HAP-1 (cell line): ENCODE measurements at regions not wholly inside any gene's neighbourhood (a gene's known extent, or its start where the extent isn't known, plus 50 kb on each side); places are given as distances from the start of the nearest gene placed in this dataset.
A peak's percentile ranks its signal among the peaks of the same experiment; 100 is the strongest.

Source experiments
- DNase-seq, 2 experiments: peaks; one replicate each; pipeline ENCODE4 v3.0.0-alpha.2; 2016 to 2020; ENCODE audit warnings: low spot score in 2 of 2
- H3K27me3 ChIP-seq: fragments of 250-450 bp; sonication (Bioruptor Pico); 2 replicates; pipeline ENCODE4 v1.5.1; 2020; ENCODE audit warnings: low read depth, mild to moderate bottlenecking, moderate library complexity
- H3K36me3 ChIP-seq: fragments of 250-450 bp; sonication (Bioruptor Pico); replicated peaks from 2 replicates; pipeline ENCODE4 v1.5.1; 2020; ENCODE audit warnings: mild to moderate bottlenecking
- H3K4me1 ChIP-seq: fragments of 250-450 bp; sonication (Bioruptor Pico); 2 replicates; pipeline ENCODE4 v1.5.1; 2020; ENCODE audit warnings: mild to moderate bottlenecking
- H3K4me3 ChIP-seq: fragments of 250-450 bp; sonication (Bioruptor Pico); 2 replicates; pipeline ENCODE4 v1.5.1; 2020; ENCODE audit warnings: mild to moderate bottlenecking, moderate library complexity
- H3K9me3 ChIP-seq: fragments of 250-450 bp; sonication (Bioruptor Pico); 2 replicates; pipeline ENCODE4 v1.5.1; 2020; ENCODE audit warnings: mild to moderate bottlenecking, moderate library complexity
- in situ Hi-C: fragments of 300-500 bp; cut with MboI; formaldehyde crosslinking; loops from 3 replicates; pipeline ENCODE4 v1.14.3; 2020; ENCODE audit warnings: low sequenced_read_pairs, inconsistent platforms, mixed read lengths

GRCh38 chr1:232548691-232549090 is 81.2 kb downstream of the SIPA1L2 start:
- H3K9me3 ChIP-seq, result no peaks in the 10 kb centered on the region
- H3K4me1 ChIP-seq, result peaks cover 18% of the 10 kb centered on the region
- no peaks in the 10 kb centered on the region for H3K36me3 ChIP-seq
- no peak overlapping the region for H3K4me3 ChIP-seq
- in situ Hi-C loops, result no loop called here
- no peaks in the 10 kb centered on the region for H3K27me3 ChIP-seq
- no peak for DNase-seq

DNA sequence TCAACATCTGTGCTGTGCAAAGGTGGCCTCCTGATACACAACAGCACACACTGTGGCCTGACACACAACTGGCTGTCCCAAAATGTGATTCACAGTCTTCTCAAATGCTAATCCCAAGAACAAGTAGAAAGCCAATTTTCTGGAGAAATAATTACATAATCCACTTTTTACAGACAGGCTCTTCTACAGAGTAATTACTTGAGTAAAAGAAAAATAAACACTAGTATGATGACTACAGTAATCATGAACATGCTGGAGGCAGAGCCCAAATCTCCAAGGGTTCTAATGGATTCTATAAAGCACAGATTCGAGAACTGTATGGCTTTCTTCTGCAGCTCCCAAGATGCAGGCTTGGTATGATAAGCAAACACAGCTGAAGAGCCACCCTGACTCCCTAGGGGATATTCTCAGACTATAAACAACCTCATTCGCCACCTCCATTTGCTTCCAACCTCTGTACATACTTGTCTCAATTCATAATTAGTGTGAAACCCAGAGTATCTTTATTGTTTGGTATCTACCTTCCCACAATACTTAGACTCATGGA is 81.9 kb downstream of the SIPA1L2 start:
- DNase-seq, result peak; percentile 37 to 83
- Histone ChIP-seq H3K27me3 (no peaks in the 10 kb centered on the region), H3K4me1 (peaks cover 18% of the 10 kb centered on the region), H3K4me3 (no peak overlapping the region), H3K9me3 (no peaks in the 10 kb centered on the region), H3K36me3 (no peaks in the 10 kb centered on the region)
- in situ Hi-C loops, result no loop called here

DNA sequence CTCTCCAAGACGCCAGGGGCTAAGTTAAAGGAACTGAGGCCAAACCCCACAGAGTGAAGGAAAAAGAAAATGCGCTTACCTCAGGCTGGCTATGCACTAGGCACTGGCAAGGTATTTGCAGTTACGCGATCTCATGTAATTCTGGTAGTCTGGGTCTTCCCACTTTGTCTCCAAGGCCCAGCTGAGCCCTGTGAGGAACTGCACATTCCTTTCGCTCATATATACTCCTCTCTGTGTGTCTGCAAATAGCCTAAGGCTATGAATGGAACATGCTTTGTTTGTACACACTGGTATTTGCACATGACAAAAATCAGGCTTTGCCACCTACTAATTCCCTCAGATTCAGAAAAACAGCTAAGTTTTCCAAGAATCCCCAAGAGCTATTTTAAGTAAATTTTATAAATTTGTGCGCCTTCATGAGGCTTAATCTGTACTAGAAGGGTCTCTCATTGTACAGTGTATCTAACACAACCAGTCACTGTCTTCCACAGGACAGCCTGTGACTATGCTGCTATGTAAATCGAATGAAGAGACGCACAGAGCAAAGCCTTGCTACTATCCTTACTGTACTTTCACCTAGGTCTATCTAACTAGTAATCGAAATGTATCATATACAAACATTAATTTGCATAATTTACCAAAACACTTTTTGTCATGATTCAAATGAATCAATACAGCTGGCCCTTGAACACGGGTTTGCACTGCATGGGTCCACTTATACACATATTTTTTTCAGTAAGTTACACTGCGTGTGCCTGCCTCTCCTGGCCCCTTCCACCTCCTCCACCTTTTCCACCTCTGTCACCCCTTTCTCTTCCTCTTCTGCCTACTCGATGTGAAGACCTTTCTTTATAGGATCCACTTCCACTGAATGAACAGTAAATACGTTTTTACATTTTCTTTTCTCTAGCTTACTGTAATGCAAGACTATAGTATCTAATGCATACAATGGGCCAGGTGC is 87.0 kb downstream of the SIPA1L2 start:
- in situ Hi-C loops, result no loop called here
- H3K27me3 ChIP-seq, result no peaks in the 10 kb centered on the region
- H3K4me3 ChIP-seq, result no peak overlapping the region
- peak; percentile 72 to 86 for DNase-seq
- no peaks in the 10 kb centered on the region for H3K9me3 ChIP-seq
- no peaks in the 10 kb centered on the region for H3K36me3 ChIP-seq
- H3K4me1 ChIP-seq, result peaks cover 20% of the 10 kb centered on the region

DNA sequence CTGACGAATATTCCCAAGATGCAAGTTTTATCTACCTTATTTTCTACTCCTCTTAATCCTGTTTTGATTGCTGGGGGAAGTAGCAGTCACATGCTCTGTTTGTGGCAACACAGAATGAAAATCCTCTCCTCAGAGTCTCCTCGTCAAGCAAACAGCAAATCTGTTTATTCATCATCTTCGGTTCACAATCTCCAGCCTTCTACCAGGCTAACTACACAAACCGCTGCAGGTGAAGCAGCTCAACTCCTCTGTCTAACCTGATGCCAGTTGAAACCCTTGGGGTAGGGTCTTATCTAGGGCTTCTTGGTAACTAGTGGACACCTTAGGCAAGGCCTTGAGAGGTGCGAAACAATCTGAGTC is 91.0 kb downstream of the SIPA1L2 start:
- no peak overlapping the region for H3K4me3 ChIP-seq
- DNase-seq, result no peak
- H3K27me3 ChIP-seq, result no peaks in the 10 kb centered on the region
- in situ Hi-C loops, result no loop called here
- no peaks in the 10 kb centered on the region for H3K9me3 ChIP-seq
- H3K4me1 ChIP-seq, result peaks cover 15% of the 10 kb centered on the region
- H3K36me3 ChIP-seq, result no peaks in the 10 kb centered on the region

- H3K36me3 ChIP-seq, result no peaks in the 10 kb centered on the region
- no peaks in the 10 kb centered on the region for H3K27me3 ChIP-seq
- H3K9me3 ChIP-seq, result no peaks in the 10 kb centered on the region
- in situ Hi-C loops, result no loop called here
- no peak overlapping the region for H3K4me3 ChIP-seq
- peak in 1 of 2 experiments; percentile 40 for DNase-seq
- peaks cover 15% of the 10 kb centered on the region for H3K4me1 ChIP-seq
Measured at GRCh38 chr1:232538224-232538942, 91.5 kb downstream of the SIPA1L2 start.

- Histone ChIP-seq H3K4me1 (no peaks in the 10 kb centered on the region; the same call in 1 of the 2 replicates), H3K27me3 (no peaks in the 10 kb centered on the region), H3K4me3 (no peak overlapping the region), H3K9me3 (no peaks in the 10 kb centered on the region), H3K36me3 (no peaks in the 10 kb centered on the region)
- DNase-seq, result no peak
- in situ Hi-C loops, result no loop called here
Measured at GRCh38 chr1:232534552-232535517, 95.1 kb downstream of the SIPA1L2 start.

GRCh38 chr1:232533328-232533727 is 96.6 kb downstream of the SIPA1L2 start:
- Histone ChIP-seq H3K4me3 (no peak overlapping the region), H3K36me3 (no peaks in the 10 kb centered on the region), H3K4me1 (no peaks in the 10 kb centered on the region; the same call in 1 of the 2 replicates), H3K9me3 (no peaks in the 10 kb centered on the region), H3K27me3 (no peaks in the 10 kb centered on the region)
- no peak for DNase-seq
- in situ Hi-C loops, result no loop called here

- H3K27me3 ChIP-seq, result no peaks in the 10 kb centered on the region
- H3K9me3 ChIP-seq, result no peaks in the 10 kb centered on the region
- no peaks in the 10 kb centered on the region for H3K36me3 ChIP-seq
- H3K4me3 ChIP-seq, result no peak overlapping the region
- in situ Hi-C loops, result no loop called here
- H3K4me1 ChIP-seq, result no peaks in the 10 kb centered on the region
- no peak for DNase-seq
Measured at GRCh38 chr1:232532901-232533300, 97.0 kb downstream of the SIPA1L2 start.

- in situ Hi-C loops, result no loop called here
- Histone ChIP-seq H3K27me3 (no peaks in the 10 kb centered on the region), H3K9me3 (no peaks in the 10 kb centered on the region), H3K4me1 (no peaks in the 10 kb centered on the region), H3K4me3 (no peak overlapping the region), H3K36me3 (no peaks in the 10 kb centered on the region)
- DNase-seq, result no peak
Measured at GRCh38 chr1:232531291-232531690, 98.6 kb downstream of the SIPA1L2 start.

- H3K4me3 ChIP-seq, result no peak overlapping the region
- in situ Hi-C loops, result no loop called here
- DNase-seq, result no peak
Measured at GRCh38 chr1:232529747-232530146, 100.2 kb downstream of the SIPA1L2 start.

GRCh38 chr1:232528472-232529089 is 101.4 kb downstream of the SIPA1L2 start:
- Histone ChIP-seq H3K4me3 (no peak overlapping the region), H3K36me3 (no peaks in the 10 kb centered on the region), H3K9me3 (no peaks in the 10 kb centered on the region), H3K27me3 (no peaks in the 10 kb centered on the region), H3K4me1 (no peaks in the 10 kb centered on the region)
- no peak for DNase-seq
- in situ Hi-C loops, result no loop called here

More at GRCh38 chr1:232529747-232530146, 100.2 kb downstream of the SIPA1L2 start:
- Histone ChIP-seq H3K9me3 (no peaks in the 10 kb centered on the region), H3K36me3 (no peaks in the 10 kb centered on the region), H3K4me1 (no peaks in the 10 kb centered on the region), H3K27me3 (no peaks in the 10 kb centered on the region)

- DNase-seq, result no peak
- Histone ChIP-seq H3K36me3 (no peaks in the 10 kb centered on the region; the same call in 1 of the 2 replicates), H3K4me3 (no peak overlapping the region), H3K4me1 (no peaks in the 10 kb centered on the region), H3K9me3 (no peaks in the 10 kb centered on the region), H3K27me3 (no peaks in the 10 kb centered on the region)
- in situ Hi-C loops, result no loop called here
Measured at GRCh38 chr1:232524056-232524455, 105.9 kb downstream of the SIPA1L2 start.

DNA sequence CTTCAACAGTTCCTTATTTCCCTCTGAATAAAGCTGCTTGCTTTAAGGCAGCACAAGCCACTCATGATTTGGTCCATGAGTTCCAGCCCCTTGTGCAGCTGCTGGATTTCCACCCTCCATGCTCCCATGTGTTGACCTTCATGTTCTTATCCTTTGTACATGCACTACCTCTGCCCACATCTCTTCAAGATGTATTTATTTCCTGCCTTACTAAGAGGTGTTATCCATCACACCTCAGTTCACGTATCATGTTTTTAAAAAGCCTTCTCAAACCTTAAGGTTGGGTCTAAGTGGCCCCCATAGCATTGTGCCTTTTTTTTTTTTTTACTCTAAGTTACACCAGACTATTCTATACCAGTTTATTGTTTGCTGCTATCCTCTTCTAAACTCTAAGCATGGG is 107.7 kb downstream of the SIPA1L2 start:
- no peaks in the 10 kb centered on the region for H3K9me3 ChIP-seq
- no peaks in the 10 kb centered on the region; the same call in 1 of the 2 replicates for H3K36me3 ChIP-seq
- DNase-seq, result no peak
- in situ Hi-C loops, result no loop called here
- no peaks in the 10 kb centered on the region for H3K4me1 ChIP-seq
- H3K27me3 ChIP-seq, result no peaks in the 10 kb centered on the region
- no peak overlapping the region for H3K4me3 ChIP-seq
